Tibial artery (tissue), 4 donors: ENCODE measurements at regions not wholly inside any gene's neighbourhood (a gene's known extent, or its start where the extent isn't known, plus 50 kb on each side); places are given as distances from the start of the nearest gene placed in this dataset.
"Not testable (repeated sequence)": the region's sequence is repeated elsewhere in the genome, so short reads cannot be mapped to it uniquely, and the experiment has no call there.

ENCODE experiments used
- DNase-seq, 2 donors: peaks; one replicate each; pipeline ENCODE4 v3.0.0-alpha.2; 2019
- H3K27ac ChIP-seq, 2 donors: fragments of 200-600 bp; sonication (generic) in 1 of 2; 1 replicate in 1 of 2; 2 replicates in 1 of 2; pipeline ENCODE4 v1.5.1; 2018 to 2019; ENCODE audit warnings: mild to moderate bottlenecking in 1 of 2
- H3K27me3 ChIP-seq, 2 donors: fragments of 200-600 bp; sonication (generic) in 1 of 2; one replicate each; pipeline versions ENCODE4 v1.5.1 to v1.6.0; 2016 to 2019
- H3K36me3 ChIP-seq, 3 donors: fragments of 200-600 bp; sonication (generic) in 2 of 3; one replicate each; pipeline ENCODE4 v1.5.1; 2016 to 2019; ENCODE audit warnings: mild to moderate bottlenecking in 2 of 3
- H3K4me1 ChIP-seq, 4 donors: fragments of 200-600 bp; sonication (generic) in 2 of 4; 1 replicate in 3 of 4; 2 replicates in 1 of 4; pipeline ENCODE4 v1.5.1; 2016 to 2019
- H3K4me3 ChIP-seq, 2 donors: fragments of 200-600 bp; sonication (generic) in 1 of 2; 1 replicate in 1 of 2; 2 replicates in 1 of 2; pipeline ENCODE4 v1.5.1; 2018 to 2019; ENCODE audit warnings: mild to moderate bottlenecking in 2 of 2
- H3K9me3 ChIP-seq, 3 donors: fragments of 200-600 bp; sonication (generic) in 1 of 3; one replicate each; pipeline ENCODE4 v1.5.1; 2016 to 2019
- CTCF ChIP-seq, 2 experiments: fragments of 200-600 bp in 1 of 2; fragments of 450-650 bp in 1 of 2; IDR thresholded peaks; one replicate each; pipeline ENCODE4 v1.5.1; 2017 to 2019; ENCODE audit warnings: antibody characterized with exemption in 2 of 2, mild to moderate bottlenecking in 1 of 2, moderate library complexity in 1 of 2
- intact Hi-C: fragments of 100-400 bp; cut with DNase I; formaldehyde crosslinking; loops from one replicate; pipeline ENCODE4 v1.15.0; 2023; ENCODE audit warnings: low total_unique reads

GRCh38 chr17:14522795-14523387 is 222.0 kb downstream of the HS3ST3B1 start:
- Histone ChIP-seq H3K27ac (no peak overlapping the region), H3K9me3 (no peaks in the 10 kb centered on the region), H3K36me3 (no peaks in the 10 kb centered on the region), H3K4me3 (no peak overlapping the region), H3K4me1 (no peaks in the 10 kb centered on the region), H3K27me3 (no peaks in the 10 kb centered on the region)
- DNase-seq: no peak
- intact Hi-C loops: no loop called here
- no peak for TF ChIP-seq CTCF (IDR thresholded peaks at IDR 0.05)

- H3K9me3 ChIP-seq, H3K27me3 ChIP-seq, H3K4me3 ChIP-seq, intact Hi-C loops, H3K36me3 ChIP-seq, DNase-seq, H3K4me1 ChIP-seq, H3K27ac ChIP-seq: not testable (repeated sequence)
Observed at GRCh38 chr17:14518919-14519318, 218.0 kb downstream of the HS3ST3B1 start.

- no peaks in the 10 kb centered on the region for H3K9me3 ChIP-seq
- no peaks in the 10 kb centered on the region for H3K27me3 ChIP-seq
- H3K4me1 ChIP-seq: no peaks in the 10 kb centered on the region
- DNase-seq: no peak
- H3K27ac ChIP-seq: no peak overlapping the region
- H3K36me3 ChIP-seq: no peaks in the 10 kb centered on the region
- no peak overlapping the region for H3K4me3 ChIP-seq
- intact Hi-C loops: no loop called here
- TF ChIP-seq CTCF (IDR thresholded peaks at IDR 0.05): no peak
Observed at GRCh38 chr17:14514973-14515372, 214.1 kb downstream of the HS3ST3B1 start.

GRCh38 chr17:14513835-14514234 is 213.0 kb downstream of the HS3ST3B1 start:
- H3K27me3 ChIP-seq: no peaks in the 10 kb centered on the region
- intact Hi-C loops: no loop called here
- no peak for TF ChIP-seq CTCF (IDR thresholded peaks at IDR 0.05)
- no peaks in the 10 kb centered on the region for H3K9me3 ChIP-seq
- H3K36me3 ChIP-seq: no peaks in the 10 kb centered on the region
- no peak for DNase-seq
- H3K4me1 ChIP-seq: no peaks in the 10 kb centered on the region
- H3K27ac ChIP-seq: no peak overlapping the region
- H3K4me3 ChIP-seq: no peak overlapping the region

GRCh38 chr17:14510136-14510535 is 209.3 kb downstream of the HS3ST3B1 start:
- Histone ChIP-seq H3K36me3 (no peaks in the 10 kb centered on the region), H3K4me1 (no peaks in the 10 kb centered on the region), H3K9me3 (no peaks in the 10 kb centered on the region), H3K27me3 (no peaks in the 10 kb centered on the region), H3K27ac (no peak overlapping the region), H3K4me3 (no peak overlapping the region)
- no peak for TF ChIP-seq CTCF (IDR thresholded peaks at IDR 0.05)
- DNase-seq: no peak
- intact Hi-C loops: no loop called here

- no peaks in the 10 kb centered on the region for H3K4me1 ChIP-seq
- no peaks in the 10 kb centered on the region for H3K27me3 ChIP-seq
- H3K36me3 ChIP-seq: no peaks in the 10 kb centered on the region
- intact Hi-C loops: no loop called here
- DNase-seq: no peak
- TF ChIP-seq CTCF (IDR thresholded peaks at IDR 0.05): no peak
- no peaks in the 10 kb centered on the region for H3K9me3 ChIP-seq
- no peak overlapping the region for H3K4me3 ChIP-seq
- H3K27ac ChIP-seq: no peak overlapping the region
Observed at GRCh38 chr17:14508156-14508555, 207.3 kb downstream of the HS3ST3B1 start.
